Fibroblast of lung (primary cell): ENCODE measurements at regions not wholly inside any gene's neighbourhood (a gene's known extent, or its start where the extent isn't known, plus 50 kb on each side); places are given as distances from the start of the nearest gene placed in this dataset.

ENCODE experiments used
- EZH2 ChIP-seq: IDR thresholded peaks from 2 replicates; pipeline ENCODE4 v1.5.1; 2012; ENCODE audit warnings: low read length, control low read depth, mild to moderate bottlenecking; ENCODE audit errors: missing control alignments
- TF ChIP-seq, protein P1 (sequence below), 2 donors: IDR thresholded peaks in 1 of 2; conservative IDR thresholded peaks in 1 of 2; 1 replicate in 1 of 2; 2 replicates in 1 of 2; pipeline ENCODE4 v1.5.1; 2011 to 2012; ENCODE audit warnings: low read length in 2 of 2, control low read depth in 1 of 2, inconsistent platforms in 1 of 2, low read depth in 1 of 2, mild to moderate bottlenecking in 1 of 2

DNA sequence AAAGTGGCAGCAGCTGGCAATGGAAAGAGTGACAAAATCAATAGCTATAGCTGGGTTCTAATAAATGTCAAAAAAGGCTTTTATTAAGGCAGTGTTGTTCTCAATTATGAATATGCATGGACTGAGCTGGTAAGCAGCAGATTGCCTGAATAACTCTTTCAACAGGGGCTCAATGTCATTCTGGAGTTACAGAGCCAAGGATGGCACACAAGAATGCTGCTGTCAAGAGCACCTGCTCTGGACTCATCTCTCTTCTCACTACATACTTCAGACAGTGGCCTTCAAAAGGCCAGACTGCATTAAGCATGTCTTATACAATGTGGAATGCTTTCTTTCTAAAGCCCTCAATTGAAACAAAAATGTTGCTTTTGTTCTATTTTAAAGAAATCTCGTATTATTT lies 351.4 kb downstream of the KLHL13 start:
- TF ChIP-seq, protein P1, sequence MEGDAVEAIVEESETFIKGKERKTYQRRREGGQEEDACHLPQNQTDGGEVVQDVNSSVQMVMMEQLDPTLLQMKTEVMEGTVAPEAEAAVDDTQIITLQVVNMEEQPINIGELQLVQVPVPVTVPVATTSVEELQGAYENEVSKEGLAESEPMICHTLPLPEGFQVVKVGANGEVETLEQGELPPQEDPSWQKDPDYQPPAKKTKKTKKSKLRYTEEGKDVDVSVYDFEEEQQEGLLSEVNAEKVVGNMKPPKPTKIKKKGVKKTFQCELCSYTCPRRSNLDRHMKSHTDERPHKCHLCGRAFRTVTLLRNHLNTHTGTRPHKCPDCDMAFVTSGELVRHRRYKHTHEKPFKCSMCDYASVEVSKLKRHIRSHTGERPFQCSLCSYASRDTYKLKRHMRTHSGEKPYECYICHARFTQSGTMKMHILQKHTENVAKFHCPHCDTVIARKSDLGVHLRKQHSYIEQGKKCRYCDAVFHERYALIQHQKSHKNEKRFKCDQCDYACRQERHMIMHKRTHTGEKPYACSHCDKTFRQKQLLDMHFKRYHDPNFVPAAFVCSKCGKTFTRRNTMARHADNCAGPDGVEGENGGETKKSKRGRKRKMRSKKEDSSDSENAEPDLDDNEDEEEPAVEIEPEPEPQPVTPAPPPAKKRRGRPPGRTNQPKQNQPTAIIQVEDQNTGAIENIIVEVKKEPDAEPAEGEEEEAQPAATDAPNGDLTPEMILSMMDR (conservative IDR thresholded peaks at IDR 0.05 in 1 of 2, IDR thresholded peaks at IDR 0.05 in 1 of 2; ENCODE audit: low read depth in 1 of 2, low read length in 2 of 2): no peak
- no peak for TF ChIP-seq EZH2
